ENCODE measurements at regions not wholly inside any gene's neighbourhood (a gene's known extent, or its start where the extent isn't known, plus 50 kb on each side); places are given as distances from the start of the nearest gene placed in this dataset.

DNA sequence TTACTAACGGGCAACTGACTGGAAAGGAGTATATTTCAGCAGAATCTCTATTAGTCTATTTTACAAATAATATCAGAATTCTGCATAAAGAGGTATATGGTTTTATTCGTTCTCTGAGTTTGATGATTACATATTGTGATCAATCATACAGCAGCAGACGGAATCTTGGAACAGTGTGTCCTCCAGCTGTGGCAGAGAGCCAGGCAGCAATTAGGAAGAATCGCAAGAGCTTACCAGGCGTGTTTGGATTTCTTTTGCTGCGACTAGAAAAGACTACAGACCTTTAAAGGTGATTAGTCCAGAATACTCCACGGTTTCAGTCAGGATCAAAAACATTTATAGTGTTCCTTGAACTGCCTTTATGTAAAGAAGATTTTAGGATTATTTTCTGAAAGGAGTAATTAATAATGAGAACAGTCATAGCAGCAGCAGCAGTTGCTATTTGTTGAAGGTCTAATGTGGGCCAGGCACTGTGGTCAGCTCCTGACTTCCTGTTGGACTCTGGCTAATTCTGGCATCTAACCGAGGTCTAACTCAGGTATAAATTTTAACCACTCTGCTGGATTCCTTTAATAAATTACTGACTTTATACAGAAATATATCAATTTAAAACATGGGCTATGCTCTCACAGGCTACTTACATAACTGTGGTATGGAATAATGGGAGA lies 225.3 kb upstream of the CXorf66 start:
- Histone ChIP-seq H3K27me3 (ENCODE audit: control insufficient read depth, insufficient read depth, low read length) (no peaks in the 10 kb centered on the region), H3K4me1 (ENCODE audit: control insufficient read depth, insufficient read depth, low read length) (no peaks in the 10 kb centered on the region), H3K4me3 (ENCODE audit: low read length) (no peak overlapping the region), H3K9ac (ENCODE audit: low read length) (no peak overlapping the region), H3K27ac (ENCODE audit: low read depth, low read length) (no peak overlapping the region), H3K36me3 (ENCODE audit: control insufficient read depth, insufficient read depth, low read length) (no peaks in the 10 kb centered on the region)

DNA sequence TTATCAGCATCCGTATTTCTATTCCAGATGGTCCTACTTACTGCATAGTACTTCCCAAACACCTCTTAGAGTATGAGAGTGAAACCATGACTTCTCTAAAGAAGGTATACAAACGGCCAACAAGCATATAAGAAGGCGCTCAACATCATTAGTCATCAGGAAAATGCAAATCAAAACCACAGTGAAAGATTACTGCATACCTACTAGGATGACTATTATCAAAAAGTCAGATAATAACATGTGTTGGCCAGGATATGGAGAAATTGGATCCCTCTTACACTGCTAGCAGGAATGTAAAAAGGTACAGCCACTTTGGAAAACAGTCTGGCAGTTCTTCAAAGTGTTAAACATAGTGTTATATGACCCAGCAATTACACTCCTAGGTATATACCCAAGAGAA lies 215.3 kb upstream of the CXorf66 start:
- H3K4me1 ChIP-seq (ENCODE audit: control insufficient read depth, insufficient read depth, low read length): no peaks in the 10 kb centered on the region
- H3K27ac ChIP-seq (ENCODE audit: low read depth, low read length): no peak overlapping the region
- no peaks in the 10 kb centered on the region for H3K27me3 ChIP-seq (ENCODE audit: control insufficient read depth, insufficient read depth, low read length)

GRCh38 chrX:140177821-140178220 lies 212.5 kb upstream of the CXorf66 start:
- Histone ChIP-seq H3K27me3 (ENCODE audit: control insufficient read depth, insufficient read depth, low read length) (no peaks in the 10 kb centered on the region), H3K27ac (ENCODE audit: low read depth, low read length) (no peak overlapping the region), H3K4me1 (ENCODE audit: control insufficient read depth, insufficient read depth, low read length) (no peaks in the 10 kb centered on the region), H3K4me3 (ENCODE audit: low read length) (no peak overlapping the region), H3K36me3 (ENCODE audit: control insufficient read depth, insufficient read depth, low read length) (no peaks in the 10 kb centered on the region), H3K9ac (ENCODE audit: low read length) (no peak overlapping the region)

More for the DNA sequence above, 215.3 kb upstream of the CXorf66 start:
- H3K4me3 ChIP-seq (ENCODE audit: low read length): no peak overlapping the region
- no peaks in the 10 kb centered on the region for H3K36me3 ChIP-seq (ENCODE audit: control insufficient read depth, insufficient read depth, low read length)
- no peak overlapping the region for H3K9ac ChIP-seq (ENCODE audit: low read length)

- Histone ChIP-seq H3K36me3 (ENCODE audit: control insufficient read depth, insufficient read depth, low read length) (no peaks in the 10 kb centered on the region), H3K4me1 (ENCODE audit: control insufficient read depth, insufficient read depth, low read length) (no peaks in the 10 kb centered on the region), H3K27ac (ENCODE audit: low read depth, low read length) (no peak overlapping the region), H3K4me3 (ENCODE audit: low read length) (no peak overlapping the region), H3K9ac (ENCODE audit: low read length) (no peak overlapping the region), H3K27me3 (ENCODE audit: control insufficient read depth, insufficient read depth, low read length) (no peaks in the 10 kb centered on the region)
These were observed 207.1 kb upstream of the CXorf66 start for GRCh38 chrX:140172401-140172800.

GRCh38 chrX:140167551-140167950 lies 202.2 kb upstream of the CXorf66 start:
- no peak overlapping the region for H3K9ac ChIP-seq (ENCODE audit: low read length)

DNA sequence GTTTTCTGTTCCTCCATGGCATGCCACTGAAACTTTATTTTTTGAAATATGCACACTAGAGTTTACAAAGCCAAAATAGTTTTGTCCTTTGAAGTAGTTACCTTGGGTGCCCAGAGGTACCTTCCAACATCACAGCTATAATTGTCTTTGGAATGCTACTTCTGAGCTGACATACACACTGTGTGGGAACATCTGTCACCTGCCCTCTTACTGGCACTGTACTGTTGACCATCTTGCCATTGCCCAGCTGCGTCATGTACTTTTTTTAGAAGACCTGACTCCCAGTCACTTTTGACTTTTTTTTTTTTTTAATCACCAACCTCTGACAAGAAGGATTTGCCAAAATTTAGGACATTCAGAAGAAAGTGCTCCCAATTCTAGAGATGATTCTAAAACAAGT lies 200.5 kb upstream of the CXorf66 start:
- H3K27me3 ChIP-seq (ENCODE audit: control insufficient read depth, insufficient read depth, low read length): no peaks in the 10 kb centered on the region
- no peak overlapping the region for H3K9ac ChIP-seq (ENCODE audit: low read length)
- H3K4me1 ChIP-seq (ENCODE audit: control insufficient read depth, insufficient read depth, low read length): no peaks in the 10 kb centered on the region
- H3K36me3 ChIP-seq (ENCODE audit: control insufficient read depth, insufficient read depth, low read length): no peaks in the 10 kb centered on the region
- H3K27ac ChIP-seq (ENCODE audit: low read depth, low read length): no peak overlapping the region
- no peak overlapping the region for H3K4me3 ChIP-seq (ENCODE audit: low read length)

More at GRCh38 chrX:140167551-140167950, 202.2 kb upstream of the CXorf66 start:
- no peaks in the 10 kb centered on the region for H3K4me1 ChIP-seq (ENCODE audit: control insufficient read depth, insufficient read depth, low read length)
- no peak overlapping the region for H3K4me3 ChIP-seq (ENCODE audit: low read length)
- no peaks in the 10 kb centered on the region for H3K27me3 ChIP-seq (ENCODE audit: control insufficient read depth, insufficient read depth, low read length)
- H3K27ac ChIP-seq (ENCODE audit: low read depth, low read length): no peak overlapping the region
- no peaks in the 10 kb centered on the region for H3K36me3 ChIP-seq (ENCODE audit: control insufficient read depth, insufficient read depth, low read length)

GRCh38 chrX:140164391-140164790 lies 199.1 kb upstream of the CXorf66 start:
- Histone ChIP-seq H3K9ac (ENCODE audit: low read length) (no peak overlapping the region), H3K4me1 (ENCODE audit: control insufficient read depth, insufficient read depth, low read length) (no peaks in the 10 kb centered on the region), H3K36me3 (ENCODE audit: control insufficient read depth, insufficient read depth, low read length) (no peaks in the 10 kb centered on the region), H3K27me3 (ENCODE audit: control insufficient read depth, insufficient read depth, low read length) (no peaks in the 10 kb centered on the region), H3K4me3 (ENCODE audit: low read length) (no peak overlapping the region), H3K27ac (ENCODE audit: low read depth, low read length) (no peak overlapping the region)

GRCh38 chrX:140163371-140164159 lies 198.2 kb upstream of the CXorf66 start:
- no peaks in the 10 kb centered on the region for H3K4me1 ChIP-seq (ENCODE audit: control insufficient read depth, insufficient read depth, low read length)
- no peak overlapping the region for H3K27ac ChIP-seq (ENCODE audit: low read depth, low read length)
- H3K4me3 ChIP-seq (ENCODE audit: low read length): no peak overlapping the region
- no peaks in the 10 kb centered on the region for H3K36me3 ChIP-seq (ENCODE audit: control insufficient read depth, insufficient read depth, low read length)
- no peaks in the 10 kb centered on the region for H3K27me3 ChIP-seq (ENCODE audit: control insufficient read depth, insufficient read depth, low read length)
- no peak overlapping the region for H3K9ac ChIP-seq (ENCODE audit: low read length)

GRCh38 chrX:140157611-140158010 lies 192.3 kb upstream of the CXorf66 start:
- Histone ChIP-seq H3K27me3 (ENCODE audit: control insufficient read depth, insufficient read depth, low read length) (no peaks in the 10 kb centered on the region), H3K4me3 (ENCODE audit: low read length) (no peak overlapping the region), H3K4me1 (ENCODE audit: control insufficient read depth, insufficient read depth, low read length) (no peaks in the 10 kb centered on the region), H3K36me3 (ENCODE audit: control insufficient read depth, insufficient read depth, low read length) (no peaks in the 10 kb centered on the region), H3K27ac (ENCODE audit: low read depth, low read length) (no peak overlapping the region), H3K9ac (ENCODE audit: low read length) (no peak overlapping the region)

GRCh38 chrX:140157143-140157542 lies 191.8 kb upstream of the CXorf66 start:
- H3K4me1 ChIP-seq (ENCODE audit: control insufficient read depth, insufficient read depth, low read length): no peaks in the 10 kb centered on the region
- no peak overlapping the region for H3K4me3 ChIP-seq (ENCODE audit: low read length)
- no peak overlapping the region for H3K27ac ChIP-seq (ENCODE audit: low read depth, low read length)
- H3K9ac ChIP-seq (ENCODE audit: low read length): no peak overlapping the region
- H3K27me3 ChIP-seq (ENCODE audit: control insufficient read depth, insufficient read depth, low read length): no peaks in the 10 kb centered on the region
- no peaks in the 10 kb centered on the region for H3K36me3 ChIP-seq (ENCODE audit: control insufficient read depth, insufficient read depth, low read length)

DNA sequence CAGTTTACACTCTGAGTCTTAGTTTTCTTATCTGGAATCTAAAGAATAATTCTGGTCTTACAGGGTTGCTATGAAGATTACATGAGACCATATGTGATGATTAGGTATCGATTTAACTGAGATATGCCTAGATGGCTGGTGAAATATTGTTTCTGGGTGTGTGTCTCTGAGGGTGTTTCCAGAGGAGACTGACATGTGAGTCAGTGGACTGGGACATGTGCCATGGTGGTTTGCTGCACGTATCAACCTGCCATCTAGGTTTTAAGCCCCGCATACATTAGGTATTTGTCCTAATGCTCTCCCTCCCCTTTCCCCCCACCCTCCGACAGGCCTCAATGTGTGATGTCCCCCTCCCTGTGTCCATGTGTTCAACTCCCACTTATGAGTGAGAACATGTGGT lies 186.0 kb upstream of the CXorf66 start:
- no peaks in the 10 kb centered on the region for H3K4me1 ChIP-seq (ENCODE audit: control insufficient read depth, insufficient read depth, low read length)
- H3K9ac ChIP-seq (ENCODE audit: low read length): no peak overlapping the region
- H3K27me3 ChIP-seq (ENCODE audit: control insufficient read depth, insufficient read depth, low read length): no peaks in the 10 kb centered on the region
- no peak overlapping the region for H3K4me3 ChIP-seq (ENCODE audit: low read length)
- no peak overlapping the region for H3K27ac ChIP-seq (ENCODE audit: low read depth, low read length)
- H3K36me3 ChIP-seq (ENCODE audit: control insufficient read depth, insufficient read depth, low read length): no peaks in the 10 kb centered on the region

DNA sequence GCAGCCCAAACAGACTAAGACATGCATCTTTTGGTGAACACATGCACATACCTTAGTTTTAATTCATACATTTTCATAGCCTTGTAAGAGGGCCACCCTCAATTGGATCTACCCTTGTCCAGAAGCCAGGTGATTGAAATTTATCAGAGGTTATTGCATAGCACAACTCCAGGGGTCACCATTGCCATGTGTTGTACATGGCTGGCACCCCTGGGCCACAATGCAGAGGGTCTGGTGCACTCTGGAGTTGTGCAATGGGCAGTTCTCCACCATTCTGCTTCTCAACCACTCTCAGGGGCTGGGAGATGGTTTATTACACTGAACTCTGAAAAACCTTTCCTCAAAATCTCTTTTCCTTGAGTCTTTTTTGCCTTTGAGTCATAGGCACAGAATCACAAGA lies 184.4 kb upstream of the CXorf66 start:
- Histone ChIP-seq H3K9ac (ENCODE audit: low read length) (no peak overlapping the region), H3K36me3 (ENCODE audit: control insufficient read depth, insufficient read depth, low read length) (no peaks in the 10 kb centered on the region), H3K4me3 (ENCODE audit: low read length) (no peak overlapping the region), H3K27ac (ENCODE audit: low read depth, low read length) (no peak overlapping the region), H3K4me1 (ENCODE audit: control insufficient read depth, insufficient read depth, low read length) (no peaks in the 10 kb centered on the region), H3K27me3 (ENCODE audit: control insufficient read depth, insufficient read depth, low read length) (no peaks in the 10 kb centered on the region)
